SK-N-SH (cell line): ENCODE measurements at regions not wholly inside any gene's neighbourhood (a gene's known extent, or its start where the extent isn't known, plus 50 kb on each side); places are given as distances from the start of the nearest gene placed in this dataset.

Source experiments
- CTCF ChIA-PET: fragments of 300-600, 350-600 bp; formaldehyde crosslinking; extraction: SDS; loops from one replicate; lab custom pipeline; 2021; lab: Yijun Ruan, JAX
- POLR2A ChIA-PET: fragments of 350-600 bp; sonication (Branson Sonifier 250); formaldehyde crosslinking; extraction: SDS; loops from one replicate; lab custom pipeline; 2020; ENCODE audit warnings: antibody characterized with exemption, inconsistent platforms; lab: Yijun Ruan, JAX
- DNase-seq: peaks from one replicate; pipeline ENCODE4 v3.0.0; 2012
- H2AFZ ChIP-seq: fragments of 200-600 bp; sonication (generic); 2 replicates; pipeline ENCODE4 v1.8.1; 2016; ENCODE audit warnings: antibody characterized with exemption, mild to moderate bottlenecking, low read depth
- H3F3A ChIP-seq: fragments of 200-600 bp; sonication (generic); replicated peaks from 2 replicates; pipeline ENCODE3; 2016; ENCODE audit warnings: antibody characterized with exemption, mild to moderate bottlenecking; ENCODE audit not compliant: insufficient read depth
- H3K27ac ChIP-seq, 2 experiments: fragments of 200-500 bp in 1 of 2; fragments of 200-600 bp in 1 of 2; sonication (Bioruptor generic) in 1 of 2; sonication (generic), shearing (Covaris generic) in 1 of 2; 2 replicates each; pipeline versions ENCODE4 v1.5.1 to v1.6.1; 2014 to 2016; ENCODE audit warnings: low read depth in 2 of 2, inconsistent platforms in 1 of 2, low read length in 1 of 2, mild to moderate bottlenecking in 1 of 2, mixed read lengths in 1 of 2
- H3K27me3 ChIP-seq: fragments of 200-600 bp; sonication (generic), shearing (Covaris generic); 2 replicates; pipeline ENCODE4 v1.6.1; 2016; ENCODE audit warnings: mixed run types; ENCODE audit not compliant: insufficient read depth
- H3K36me3 ChIP-seq, 2 experiments: fragments of 200-500 bp in 1 of 2; fragments of 200-600 bp in 1 of 2; sonication (Bioruptor generic) in 1 of 2; sonication (generic) in 1 of 2; replicated peaks in 1 of 2; 2 replicates each; pipeline versions ENCODE3 to v1.5.1; 2014 to 2016; ENCODE audit warnings: low read length in 1 of 2, mild to moderate bottlenecking in 1 of 2; ENCODE audit not compliant: insufficient read depth in 2 of 2, control insufficient read depth in 1 of 2
- H3K4me1 ChIP-seq, 2 experiments: fragments of 200-500 bp in 1 of 2; fragments of 200-600 bp in 1 of 2; sonication (Bioruptor generic) in 1 of 2; sonication (generic), shearing (Covaris generic) in 1 of 2; 2 replicates each; pipeline versions ENCODE4 v1.5.1 to v1.6.1; 2014 to 2016; ENCODE audit warnings: low read depth in 1 of 2, low read length in 1 of 2, mixed run types in 1 of 2; ENCODE audit not compliant: insufficient read depth in 2 of 2, control insufficient read depth in 1 of 2
- H3K4me2 ChIP-seq: fragments of 200-600 bp; sonication (generic), shearing (Covaris generic); 2 replicates; pipeline ENCODE4 v1.6.1; 2017; ENCODE audit warnings: mixed run types
- H3K4me3 ChIP-seq, 2 experiments: fragments of 200-500 bp in 1 of 2; fragments of 200-600 bp in 1 of 2; sonication (Bioruptor generic) in 1 of 2; sonication (generic), shearing (Covaris generic) in 1 of 2; 2 replicates each; pipeline versions ENCODE4 v1.5.1 to v1.8.1; 2014 to 2016; ENCODE audit warnings: low read depth in 2 of 2, inconsistent platforms in 1 of 2, low read length in 1 of 2, mild to moderate bottlenecking in 1 of 2, mixed read lengths in 1 of 2, moderate library complexity in 1 of 2
- H3K79me2 ChIP-seq: fragments of 200-600 bp; sonication (generic); 2 replicates; pipeline ENCODE4 v1.8.1; 2017; ENCODE audit warnings: mild to moderate bottlenecking; ENCODE audit not compliant: insufficient read depth
- H3K9ac ChIP-seq: fragments of 200-600 bp; sonication (generic); 2 replicates; pipeline ENCODE4 v1.6.1; 2017; ENCODE audit warnings: mixed run types
- H3K9me2 ChIP-seq: fragments of 200-600 bp; sonication (generic); 2 replicates; pipeline ENCODE4 v1.6.1; 2017; ENCODE audit warnings: mixed run types
- H3K9me3 ChIP-seq: fragments of 200-600 bp; sonication (generic); 2 replicates; pipeline ENCODE4 v1.6.1; 2017; ENCODE audit warnings: mixed run types, mild to moderate bottlenecking, moderate library complexity
- H4K20me1 ChIP-seq: fragments of 200-600 bp; sonication (generic); 2 replicates; pipeline ENCODE4 v1.6.1; 2017; ENCODE audit warnings: mild to moderate bottlenecking, mixed run types; ENCODE audit not compliant: insufficient read depth
- EP300 ChIP-seq, 2 experiments: IDR thresholded peaks; 2 replicates each; pipeline versions ENCODE4 v1.4.0 to v1.6.1; 2012; ENCODE audit warnings: borderline replicate concordance in 1 of 2, low read depth in 1 of 2, low read length in 1 of 2
- FOSL2 ChIP-seq: IDR thresholded peaks from 2 replicates; pipeline ENCODE4 v1.4.0; 2012; ENCODE audit warnings: low read depth, mild to moderate bottlenecking, moderate library complexity, borderline replicate concordance
- FOXJ3 ChIP-seq: sonication (generic); formaldehyde crosslinking; IDR thresholded peaks from 2 replicates; pipeline ENCODE4 v1.5.1; 2020; ENCODE audit warnings: mild to moderate bottlenecking, missing genetic modification reagents
- GATA2 ChIP-seq: sonication (generic); formaldehyde crosslinking; IDR thresholded peaks from 2 replicates; pipeline ENCODE4 v1.5.0; 2020; ENCODE audit warnings: mild to moderate bottlenecking, missing genetic modification reagents
- JUND ChIP-seq: IDR thresholded peaks from 2 replicates; pipeline ENCODE4 v1.4.0; 2012
- MXI1 ChIP-seq: IDR thresholded peaks from 2 replicates; pipeline ENCODE4 v1.6.1; 2012; ENCODE audit warnings: mild to moderate bottlenecking, low read depth, low read length, improper control_type of control experiment
- NRF1 ChIP-seq: IDR thresholded peaks from 2 replicates; pipeline ENCODE4 v1.6.1; 2012; ENCODE audit warnings: low read depth, mild to moderate bottlenecking, low read length
- POLR2AphosphoS5 ChIP-seq: IDR thresholded peaks from 2 replicates; pipeline ENCODE4 v1.6.1; 2012; ENCODE audit warnings: low read depth, low read length
- RAD21 ChIP-seq: IDR thresholded peaks from 2 replicates; pipeline ENCODE4 v1.6.1; 2012; ENCODE audit warnings: mild to moderate bottlenecking, low read length
- RCOR1 ChIP-seq: fragments of 150-350 bp; IDR thresholded peaks from 2 replicates; pipeline ENCODE4 v1.6.1; 2017; ENCODE audit warnings: antibody characterized with exemption, low read length
- RFX5 ChIP-seq: IDR thresholded peaks from 2 replicates; pipeline ENCODE4 v1.6.1; 2012; ENCODE audit warnings: mild to moderate bottlenecking, improper control_type of control experiment, low read length
- RXRA ChIP-seq: IDR thresholded peaks from 2 replicates; pipeline ENCODE4 v1.4.0; 2012; ENCODE audit warnings: low read depth, mild to moderate bottlenecking, borderline replicate concordance
- SIN3A ChIP-seq: IDR thresholded peaks from 2 replicates; pipeline ENCODE4 v1.6.1; 2012; ENCODE audit warnings: low read depth, mild to moderate bottlenecking, low read length, moderate library complexity, borderline replicate concordance
- SMC3 ChIP-seq: IDR thresholded peaks from 2 replicates; pipeline ENCODE4 v1.6.1; 2012; ENCODE audit warnings: low read depth, low read length, improper control_type of control experiment
- TAF1 ChIP-seq: IDR thresholded peaks from 2 replicates; pipeline ENCODE4 v1.6.1; 2012; ENCODE audit warnings: low read depth, mild to moderate bottlenecking, low read length, moderate library complexity, borderline replicate concordance
- TCF12 ChIP-seq: IDR thresholded peaks from 2 replicates; pipeline ENCODE4 v1.4.0; 2012
- TEAD4 ChIP-seq: IDR thresholded peaks from 2 replicates; pipeline ENCODE4 v1.4.0; 2012; ENCODE audit warnings: mild to moderate bottlenecking, borderline replicate concordance; ENCODE audit not compliant: insufficient read depth
- YY1 ChIP-seq: IDR thresholded peaks from 2 replicates; pipeline ENCODE4 v1.4.0; 2012; ENCODE audit warnings: low read depth, mild to moderate bottlenecking
- WGBS: methylation state at CpG from one replicate; pipeline ENCODE4 v1.1.6; 2017; ENCODE audit warnings: low lambda C conversion rate; 5-methylcytosine and 5-hydroxymethylcytosine counted together
- TF ChIP-seq, protein P1 (sequence below): IDR thresholded peaks from 2 replicates; pipeline ENCODE4; 2012
- TF ChIP-seq, protein P2 (sequence below): IDR thresholded peaks from 2 replicates; pipeline ENCODE4 v1.4.0; 2012; ENCODE audit warnings: low read depth
- TF ChIP-seq, protein P3 (sequence below): fragments of 200-600 bp; sonication (generic); IDR thresholded peaks from 2 replicates; pipeline ENCODE4 v1.6.1; 2017; ENCODE audit warnings: antibody characterized with exemption, mild to moderate bottlenecking, moderate library complexity
- TF ChIP-seq, protein P4 (sequence below): IDR thresholded peaks from 2 replicates; pipeline ENCODE4 v1.4.0; 2012; ENCODE audit warnings: low read depth, borderline replicate concordance
- TF ChIP-seq, protein P5 (sequence below): fragments of 150-350 bp; IDR thresholded peaks from 2 replicates; pipeline ENCODE4 v1.6.1; 2016; ENCODE audit warnings: mild to moderate bottlenecking, low read depth, low read length

DNA sequence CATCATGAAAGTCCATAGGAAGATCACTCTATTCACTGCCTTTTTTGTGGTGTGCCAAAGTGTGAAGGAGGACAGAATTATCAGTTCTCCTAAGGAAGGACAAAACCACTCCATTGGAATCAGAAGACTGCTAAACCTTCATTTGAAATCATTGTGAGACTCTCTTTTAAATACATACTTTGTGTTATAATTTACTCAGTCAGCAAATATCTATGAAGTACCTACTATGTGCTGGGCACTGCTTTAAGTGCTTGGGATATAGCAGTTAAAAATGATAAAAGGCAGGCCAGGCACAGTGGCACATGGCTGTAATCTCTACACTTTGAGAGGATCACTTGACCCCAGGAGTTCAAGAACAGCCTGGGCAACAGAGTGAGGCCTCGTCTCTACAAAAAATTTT, 692.3 kb downstream of the DSC3 start:
- H3K9me3 ChIP-seq: no peaks in the 10 kb centered on the region
- H3K27me3 ChIP-seq: no peaks in the 10 kb centered on the region
- no peak for DNase-seq
- CTCF ChIA-PET: no interaction called here
- no peaks in the 10 kb centered on the region for H3K36me3 ChIP-seq
- H3K9ac ChIP-seq: no peak overlapping the region
- H2AFZ ChIP-seq: no peak overlapping the region
- no peak for TF ChIP-seq RXRA
- TF ChIP-seq FOXJ3 (CRISPR knock-in tag): no peak
- TF ChIP-seq, protein P1, sequence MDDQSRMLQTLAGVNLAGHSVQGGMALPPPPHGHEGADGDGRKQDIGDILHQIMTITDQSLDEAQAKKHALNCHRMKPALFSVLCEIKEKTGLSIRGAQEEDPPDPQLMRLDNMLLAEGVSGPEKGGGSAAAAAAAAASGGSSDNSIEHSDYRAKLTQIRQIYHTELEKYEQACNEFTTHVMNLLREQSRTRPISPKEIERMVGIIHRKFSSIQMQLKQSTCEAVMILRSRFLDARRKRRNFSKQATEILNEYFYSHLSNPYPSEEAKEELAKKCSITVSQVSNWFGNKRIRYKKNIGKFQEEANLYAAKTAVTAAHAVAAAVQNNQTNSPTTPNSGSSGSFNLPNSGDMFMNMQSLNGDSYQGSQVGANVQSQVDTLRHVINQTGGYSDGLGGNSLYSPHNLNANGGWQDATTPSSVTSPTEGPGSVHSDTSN: no peak
- TF ChIP-seq YY1: no peak
- no peak for TF ChIP-seq SIN3A
- no peak for TF ChIP-seq SMC3
- TF ChIP-seq TEAD4: no peak
- TF ChIP-seq MXI1: no peak
- TF ChIP-seq, all 33 proteins: peak for 0
- H3K9me2 ChIP-seq: no peaks in the 10 kb centered on the region
- no peaks in the 10 kb centered on the region for H3F3A ChIP-seq
- H3K79me2 ChIP-seq: no peaks in the 10 kb centered on the region
- H3K4me1 ChIP-seq: no peaks in the 10 kb centered on the region
- 27% methylated on average over 1 of the region's 1 CpG for whole genome bisulfite sequencing
- POLR2A ChIA-PET: no interaction called here
- H3K27ac ChIP-seq: no peak overlapping the region
- H3K4me3 ChIP-seq: no peak overlapping the region
- H3K4me2 ChIP-seq: no peak overlapping the region
- H4K20me1 ChIP-seq: no peaks in the 10 kb centered on the region

DNA sequence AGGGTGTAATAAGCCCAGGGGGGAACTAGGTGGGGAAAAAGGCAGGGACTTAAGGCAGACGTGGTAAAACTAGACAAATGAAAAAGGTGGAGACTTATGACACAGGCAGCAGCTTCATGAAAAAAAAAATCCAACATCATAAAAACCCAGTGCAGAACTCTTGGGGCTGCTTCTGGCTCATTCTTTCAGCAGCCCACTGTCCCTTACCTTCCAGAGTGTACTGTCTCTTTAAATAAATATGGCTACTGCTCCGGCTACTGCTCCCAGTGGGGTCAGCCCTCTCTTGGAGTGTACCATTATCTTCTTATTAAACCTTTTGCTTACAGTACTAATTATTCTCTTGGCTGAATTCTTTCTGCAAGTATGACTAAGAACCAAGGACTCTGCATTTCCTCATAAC, 699.5 kb downstream of the DSC3 start:
- no peak for DNase-seq
- H4K20me1 ChIP-seq: no peaks in the 10 kb centered on the region
- no peak overlapping the region for H3K4me2 ChIP-seq
- POLR2A ChIA-PET: no interaction called here
- CTCF ChIA-PET: interaction anchor here (0.7 kb wide), 1 partner anchor 47 kb away, joined by 3 read pairs; no protein-coding TSS in a partner anchor
- no peaks in the 10 kb centered on the region for H3K27me3 ChIP-seq
- H3F3A ChIP-seq: no peaks in the 10 kb centered on the region
- no peaks in the 10 kb centered on the region for H3K9me2 ChIP-seq
- H3K9ac ChIP-seq: no peak overlapping the region
- H3K9me3 ChIP-seq: no peaks in the 10 kb centered on the region
- no peak overlapping the region for H2AFZ ChIP-seq
- H3K36me3 ChIP-seq: no peaks in the 10 kb centered on the region
- no peaks in the 10 kb centered on the region for H3K4me1 ChIP-seq
- TF ChIP-seq RCOR1 (no peak), EP300 (IDR thresholded peaks at IDR 0.05; ENCODE audit: borderline replicate concordance in 1 of 2, low read depth in 1 of 2, low read length in 1 of 2) (no peak), RXRA (no peak), RAD21 (no peak), TCF12 (no peak), JUND (no peak), TAF1 (no peak), FOXJ3 (CRISPR knock-in tag) (no peak), GATA2 (CRISPR knock-in tag) (no peak), FOSL2 (no peak), SMC3 (no peak), TEAD4 (no peak), NRF1 (no peak), POLR2AphosphoS5 (no peak), RFX5 (no peak), MXI1 (no peak)
- TF ChIP-seq, protein P2, sequence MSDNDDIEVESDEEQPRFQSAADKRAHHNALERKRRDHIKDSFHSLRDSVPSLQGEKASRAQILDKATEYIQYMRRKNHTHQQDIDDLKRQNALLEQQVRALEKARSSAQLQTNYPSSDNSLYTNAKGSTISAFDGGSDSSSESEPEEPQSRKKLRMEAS: no peak
- TF ChIP-seq, protein P3, sequence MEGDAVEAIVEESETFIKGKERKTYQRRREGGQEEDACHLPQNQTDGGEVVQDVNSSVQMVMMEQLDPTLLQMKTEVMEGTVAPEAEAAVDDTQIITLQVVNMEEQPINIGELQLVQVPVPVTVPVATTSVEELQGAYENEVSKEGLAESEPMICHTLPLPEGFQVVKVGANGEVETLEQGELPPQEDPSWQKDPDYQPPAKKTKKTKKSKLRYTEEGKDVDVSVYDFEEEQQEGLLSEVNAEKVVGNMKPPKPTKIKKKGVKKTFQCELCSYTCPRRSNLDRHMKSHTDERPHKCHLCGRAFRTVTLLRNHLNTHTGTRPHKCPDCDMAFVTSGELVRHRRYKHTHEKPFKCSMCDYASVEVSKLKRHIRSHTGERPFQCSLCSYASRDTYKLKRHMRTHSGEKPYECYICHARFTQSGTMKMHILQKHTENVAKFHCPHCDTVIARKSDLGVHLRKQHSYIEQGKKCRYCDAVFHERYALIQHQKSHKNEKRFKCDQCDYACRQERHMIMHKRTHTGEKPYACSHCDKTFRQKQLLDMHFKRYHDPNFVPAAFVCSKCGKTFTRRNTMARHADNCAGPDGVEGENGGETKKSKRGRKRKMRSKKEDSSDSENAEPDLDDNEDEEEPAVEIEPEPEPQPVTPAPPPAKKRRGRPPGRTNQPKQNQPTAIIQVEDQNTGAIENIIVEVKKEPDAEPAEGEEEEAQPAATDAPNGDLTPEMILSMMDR: no peak
- TF ChIP-seq, protein P4, sequence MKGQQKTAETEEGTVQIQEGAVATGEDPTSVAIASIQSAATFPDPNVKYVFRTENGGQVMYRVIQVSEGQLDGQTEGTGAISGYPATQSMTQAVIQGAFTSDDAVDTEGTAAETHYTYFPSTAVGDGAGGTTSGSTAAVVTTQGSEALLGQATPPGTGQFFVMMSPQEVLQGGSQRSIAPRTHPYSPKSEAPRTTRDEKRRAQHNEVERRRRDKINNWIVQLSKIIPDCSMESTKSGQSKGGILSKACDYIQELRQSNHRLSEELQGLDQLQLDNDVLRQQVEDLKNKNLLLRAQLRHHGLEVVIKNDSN: no peak
- TF ChIP-seq, protein P5, sequence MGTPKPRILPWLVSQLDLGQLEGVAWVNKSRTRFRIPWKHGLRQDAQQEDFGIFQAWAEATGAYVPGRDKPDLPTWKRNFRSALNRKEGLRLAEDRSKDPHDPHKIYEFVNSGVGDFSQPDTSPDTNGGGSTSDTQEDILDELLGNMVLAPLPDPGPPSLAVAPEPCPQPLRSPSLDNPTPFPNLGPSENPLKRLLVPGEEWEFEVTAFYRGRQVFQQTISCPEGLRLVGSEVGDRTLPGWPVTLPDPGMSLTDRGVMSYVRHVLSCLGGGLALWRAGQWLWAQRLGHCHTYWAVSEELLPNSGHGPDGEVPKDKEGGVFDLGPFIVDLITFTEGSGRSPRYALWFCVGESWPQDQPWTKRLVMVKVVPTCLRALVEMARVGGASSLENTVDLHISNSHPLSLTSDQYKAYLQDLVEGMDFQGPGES: no peak
- no peak overlapping the region for H3K27ac ChIP-seq
- no peaks in the 10 kb centered on the region for H3K79me2 ChIP-seq
- WGBS: 49% methylated on average over 2 of the region's 2 CpGs
- H3K4me3 ChIP-seq: no peak overlapping the region
